ENCODE measurements at regions not wholly inside any gene's neighbourhood (a gene's known extent, or its start where the extent isn't known, plus 50 kb on each side); places are given as distances from the start of the nearest gene placed in this dataset.

- TF ChIP-seq CTCF (IDR thresholded peaks at IDR 0.05) (no peak), POLR2A (IDR thresholded peaks at IDR 0.05) (no peak), POLR2AphosphoS5 (IDR thresholded peaks at IDR 0.05; ENCODE audit: insufficient read depth in 1 of 2, low read depth in 1 of 2) (no peak)
Measured at GRCh38 chr7:159195946-159196345, 51.3 kb upstream of the VIPR2 start.

All from vagina (tissue), 2 donors.